Smooth muscle cell (in vitro differentiated cells): ENCODE measurements at regions not wholly inside any gene's neighbourhood (a gene's known extent, or its start where the extent isn't known, plus 50 kb on each side); places are given as distances from the start of the nearest gene placed in this dataset.
A peak's percentile ranks its signal among the peaks of the same experiment; 100 is the strongest.

Experiments used
- DNase-seq: peaks from one replicate; lab custom pipeline; 2025; ENCODE audit not compliant: unreplicated experiment; lab: John Stamatoyannopoulos, UW
- H2AFZ ChIP-seq: fragments of 200-600 bp; sonication (generic); 2 replicates; pipeline ENCODE4 v1.6.0; 2016; ENCODE audit warnings: antibody characterized with exemption, low read depth, mild to moderate bottlenecking
- H3F3A ChIP-seq: fragments of 200-600 bp; sonication (generic); 2 replicates; pipeline ENCODE4 v1.6.0; 2017; ENCODE audit warnings: antibody characterized with exemption, low read depth
- H3K27ac ChIP-seq: fragments of 200-600 bp; sonication (generic); 2 replicates; pipeline ENCODE4 v1.5.1; 2016; ENCODE audit warnings: low read depth, mild to moderate bottlenecking
- H3K27me3 ChIP-seq: fragments of 200-600 bp; sonication (generic); 2 replicates; pipeline ENCODE4 v1.6.1; 2016; ENCODE audit warnings: low read depth, mild to moderate bottlenecking
- H3K36me3 ChIP-seq: fragments of 200-600 bp; sonication (generic); 2 replicates; pipeline ENCODE4 v1.5.1; 2016; ENCODE audit warnings: low read depth
- H3K4me1 ChIP-seq: fragments of 200-600 bp; sonication (generic); 2 replicates; pipeline ENCODE4 v1.5.1; 2016; ENCODE audit warnings: low read depth
- H3K4me2 ChIP-seq: fragments of 200-600 bp; sonication (generic); 2 replicates; pipeline ENCODE4 v1.6.0; 2016; ENCODE audit warnings: mild to moderate bottlenecking
- H3K4me3 ChIP-seq: fragments of 200-600 bp; sonication (generic); 2 replicates; pipeline ENCODE4 v1.5.1; 2016; ENCODE audit warnings: mild to moderate bottlenecking
- H3K79me2 ChIP-seq: fragments of 200-600 bp; sonication (generic); 2 replicates; pipeline ENCODE4 v1.6.0; 2016; ENCODE audit warnings: low read depth, mild to moderate bottlenecking
- H3K9ac ChIP-seq: fragments of 200-600 bp; sonication (generic); 2 replicates; pipeline ENCODE4 v1.6.0; 2016; ENCODE audit warnings: low read depth
- H3K9me3 ChIP-seq: fragments of 200-600 bp; sonication (generic); replicated peaks from 2 replicates; pipeline ENCODE4 v1.5.1; 2016; ENCODE audit warnings: low read depth
- H4K20me1 ChIP-seq: fragments of 200-600 bp; sonication (generic); 2 replicates; pipeline ENCODE4 v1.6.0; 2016; ENCODE audit warnings: low read depth
- WGBS: methylation state at CpG from one replicate; pipeline ENCODE4 v1.1.7; 2016; ENCODE audit warnings: low lambda C conversion rate; 5-methylcytosine and 5-hydroxymethylcytosine counted together
- TF ChIP-seq, protein P1 (sequence below): fragments of 200-600 bp; sonication (generic); IDR thresholded peaks from 2 replicates; pipeline ENCODE4 v1.5.1; 2017; ENCODE audit warnings: borderline replicate concordance, mild to moderate bottlenecking, antibody characterized with exemption; ENCODE audit not compliant: insufficient read depth, poor library complexity, severe bottlenecking

DNA sequence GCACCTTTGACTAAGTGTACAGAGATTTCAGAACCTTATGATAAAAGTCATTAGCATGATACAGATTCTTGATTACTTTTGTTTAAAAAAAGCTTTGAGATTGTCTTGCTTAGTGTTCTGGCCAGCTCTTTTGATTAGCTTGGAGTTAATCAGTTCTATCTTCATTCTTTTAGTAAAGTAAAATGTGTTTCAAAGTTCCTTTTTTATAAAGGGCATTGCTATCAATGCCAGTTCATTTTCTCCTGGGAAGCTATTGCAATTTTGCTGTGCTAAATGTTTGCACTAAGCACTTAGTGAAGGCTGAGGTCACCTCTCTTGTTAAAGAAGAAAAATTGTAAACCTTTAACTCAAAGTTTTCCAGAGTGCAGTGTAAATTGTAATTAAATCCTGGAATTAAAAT is 946.7 kb upstream of the TMPRSS15 start:
- Histone ChIP-seq H3K9me3 (no peaks in the 10 kb centered on the region), H4K20me1 (no peaks in the 10 kb centered on the region), H3K79me2 (no peaks in the 10 kb centered on the region), H3F3A (no peaks in the 10 kb centered on the region), H3K9ac (no peak overlapping the region), H3K27me3 (no peaks in the 10 kb centered on the region), H3K36me3 (no peaks in the 10 kb centered on the region), H3K27ac (no peak overlapping the region), H3K4me1 (no peaks in the 10 kb centered on the region), H3K4me3 (no peak overlapping the region), H3K4me2 (no peak overlapping the region), H2AFZ (no peak overlapping the region)
- TF ChIP-seq, protein P1, sequence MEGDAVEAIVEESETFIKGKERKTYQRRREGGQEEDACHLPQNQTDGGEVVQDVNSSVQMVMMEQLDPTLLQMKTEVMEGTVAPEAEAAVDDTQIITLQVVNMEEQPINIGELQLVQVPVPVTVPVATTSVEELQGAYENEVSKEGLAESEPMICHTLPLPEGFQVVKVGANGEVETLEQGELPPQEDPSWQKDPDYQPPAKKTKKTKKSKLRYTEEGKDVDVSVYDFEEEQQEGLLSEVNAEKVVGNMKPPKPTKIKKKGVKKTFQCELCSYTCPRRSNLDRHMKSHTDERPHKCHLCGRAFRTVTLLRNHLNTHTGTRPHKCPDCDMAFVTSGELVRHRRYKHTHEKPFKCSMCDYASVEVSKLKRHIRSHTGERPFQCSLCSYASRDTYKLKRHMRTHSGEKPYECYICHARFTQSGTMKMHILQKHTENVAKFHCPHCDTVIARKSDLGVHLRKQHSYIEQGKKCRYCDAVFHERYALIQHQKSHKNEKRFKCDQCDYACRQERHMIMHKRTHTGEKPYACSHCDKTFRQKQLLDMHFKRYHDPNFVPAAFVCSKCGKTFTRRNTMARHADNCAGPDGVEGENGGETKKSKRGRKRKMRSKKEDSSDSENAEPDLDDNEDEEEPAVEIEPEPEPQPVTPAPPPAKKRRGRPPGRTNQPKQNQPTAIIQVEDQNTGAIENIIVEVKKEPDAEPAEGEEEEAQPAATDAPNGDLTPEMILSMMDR, result no peak
- no peak for DNase-seq

DNA sequence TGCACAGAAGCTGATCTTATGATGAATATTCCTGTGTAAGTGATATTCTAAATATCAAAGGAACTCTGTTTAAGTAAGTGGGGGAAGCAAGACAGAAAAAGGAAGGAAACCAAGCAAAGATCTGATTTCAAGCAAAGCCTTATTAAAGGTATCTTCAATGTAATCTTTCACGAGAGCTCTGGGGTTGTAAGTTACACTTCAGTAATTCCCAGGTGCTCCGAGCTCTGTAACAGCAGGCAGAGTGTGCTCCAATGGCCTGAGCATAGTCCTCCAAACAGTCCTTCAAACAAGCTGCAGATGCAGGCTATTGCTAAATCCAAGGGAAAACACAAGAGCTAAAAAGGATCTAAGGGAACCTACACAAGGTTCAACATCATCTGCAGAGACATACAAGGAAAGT is 949.7 kb upstream of the TMPRSS15 start:
- H3K27me3 ChIP-seq, result no peaks in the 10 kb centered on the region
- DNase-seq, result no peak
- no peak overlapping the region for H3K27ac ChIP-seq
- TF ChIP-seq, protein P1, result no peak
- H3F3A ChIP-seq, result no peaks in the 10 kb centered on the region
- H4K20me1 ChIP-seq, result no peaks in the 10 kb centered on the region
- H3K9ac ChIP-seq, result no peak overlapping the region
- 76% methylated on average over 2 of the region's 2 CpGs for WGBS
- H3K9me3 ChIP-seq, result no peaks in the 10 kb centered on the region
- H3K36me3 ChIP-seq, result no peaks in the 10 kb centered on the region
- H3K4me3 ChIP-seq, result no peak overlapping the region
- H2AFZ ChIP-seq, result peak overlapping the region; percentile 54
- no peak overlapping the region for H3K4me2 ChIP-seq
- no peaks in the 10 kb centered on the region for H3K79me2 ChIP-seq
- H3K4me1 ChIP-seq, result no peaks in the 10 kb centered on the region

DNA sequence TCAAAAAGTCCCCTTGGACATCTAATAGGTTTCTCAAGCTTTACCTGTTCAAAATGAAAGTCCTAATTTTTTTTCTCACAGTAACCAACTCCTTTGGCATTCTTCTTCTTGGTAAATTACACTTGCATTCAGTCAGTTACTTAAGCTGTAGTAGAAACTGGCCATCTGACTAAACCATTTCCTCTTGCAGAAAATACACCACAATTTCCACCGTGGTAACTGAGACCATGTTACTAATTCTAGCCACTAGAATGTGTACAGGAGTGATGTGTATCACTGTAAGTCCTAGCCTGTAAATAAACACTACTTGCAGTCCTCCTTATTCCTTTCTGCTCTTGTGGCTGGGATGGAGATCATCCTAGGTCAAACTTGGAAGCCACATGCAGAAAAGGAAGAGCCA is 965.4 kb upstream of the TMPRSS15 start:
- no peaks in the 10 kb centered on the region for H4K20me1 ChIP-seq
- no peak overlapping the region for H3K4me3 ChIP-seq
- no peaks in the 10 kb centered on the region for H3F3A ChIP-seq
- 56% methylated on average over 1 of the region's 1 CpG for WGBS
- H3K9ac ChIP-seq, result no peak overlapping the region
- H3K79me2 ChIP-seq, result no peaks in the 10 kb centered on the region
- no peak overlapping the region for H3K4me2 ChIP-seq
- DNase-seq, result no peak
- no peak overlapping the region for H2AFZ ChIP-seq
- H3K9me3 ChIP-seq, result no peaks in the 10 kb centered on the region
- no peaks in the 10 kb centered on the region for H3K4me1 ChIP-seq
- H3K36me3 ChIP-seq, result no peaks in the 10 kb centered on the region
- H3K27ac ChIP-seq, result no peak overlapping the region
- H3K27me3 ChIP-seq, result no peaks in the 10 kb centered on the region
- TF ChIP-seq, protein P1, result no peak

DNA sequence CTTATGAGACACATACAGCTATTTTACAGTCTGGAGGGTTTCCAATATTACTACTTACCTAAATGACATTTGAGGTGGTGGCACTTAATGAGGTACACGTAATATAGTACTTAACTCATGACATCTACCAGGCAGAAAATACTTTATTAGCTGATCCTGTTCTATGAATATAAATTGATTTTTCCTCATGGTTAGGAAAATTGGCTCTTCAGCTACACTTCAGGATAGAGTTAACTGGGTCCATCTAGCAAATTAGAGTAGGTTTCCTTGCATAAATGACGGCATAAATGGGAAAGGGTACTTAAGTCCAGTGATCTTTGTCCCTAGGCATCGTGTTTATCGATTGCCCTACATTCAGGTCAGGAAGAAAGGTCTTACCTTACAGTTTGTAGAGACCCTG is 988.8 kb upstream of the TMPRSS15 start:
- H2AFZ ChIP-seq, result no peak overlapping the region

More for the DNA sequence above, 988.8 kb upstream of the TMPRSS15 start:
- H3K27ac ChIP-seq, result no peak overlapping the region
- no peaks in the 10 kb centered on the region for H3K27me3 ChIP-seq
- H3K9me3 ChIP-seq, result no peaks in the 10 kb centered on the region
- no peak overlapping the region for H3K9ac ChIP-seq
- no peak overlapping the region for H3K4me2 ChIP-seq
- no peaks in the 10 kb centered on the region for H4K20me1 ChIP-seq
- DNase-seq, result no peak
- no peaks in the 10 kb centered on the region for H3K79me2 ChIP-seq
- H3K4me3 ChIP-seq, result no peak overlapping the region
- 85% methylated on average over 4 of the region's 4 CpGs for WGBS
- no peaks in the 10 kb centered on the region for H3K4me1 ChIP-seq
- H3K36me3 ChIP-seq, result no peaks in the 10 kb centered on the region
- TF ChIP-seq, protein P1, result no peak
- no peaks in the 10 kb centered on the region for H3F3A ChIP-seq
